SW 1271 (cell line): ENCODE measurements at regions not wholly inside any gene's neighbourhood (a gene's known extent, or its start where the extent isn't known, plus 50 kb on each side); places are given as distances from the start of the nearest gene placed in this dataset.

Source experiments
- DNase-seq, 2 experiments: peaks; one replicate each; lab custom pipeline; 2025; lab: John Stamatoyannopoulos, UW

GRCh38 chr2:189267925-189268579, 88.5 kb upstream of the COL5A2 start:
- DNase-seq: no peak

GRCh38 chr2:189268763-189269162, 89.2 kb upstream of the COL5A2 start:
- no peak for DNase-seq

- DNase-seq: no peak
Measured at GRCh38 chr2:189273734-189274133, 94.2 kb upstream of the COL5A2 start.

GRCh38 chr2:189274361-189274760, 94.8 kb upstream of the COL5A2 start:
- DNase-seq: no peak

- DNase-seq: peak; percentile 46 to 85
Measured at GRCh38 chr2:189276277-189276676, 96.7 kb upstream of the COL5A2 start.

- no peak for DNase-seq
Measured at GRCh38 chr2:189281201-189281600, 101.6 kb upstream of the COL5A2 start.

- no peak for DNase-seq
Measured at GRCh38 chr2:189285349-189285748, 105.8 kb upstream of the COL5A2 start.

GRCh38 chr2:189285962-189286645, 106.5 kb upstream of the COL5A2 start:
- DNase-seq: peak in 1 of 2 experiments; percentile 69

GRCh38 chr2:189287363-189287762, 107.8 kb upstream of the COL5A2 start:
- DNase-seq: no peak

- peak; percentile 24 to 90 for DNase-seq
Measured at GRCh38 chr2:189287982-189288521, 108.5 kb upstream of the COL5A2 start.

GRCh38 chr2:189291460-189291859, 111.9 kb upstream of the COL5A2 start:
- DNase-seq: no peak

GRCh38 chr2:189293164-189293563, 113.6 kb upstream of the COL5A2 start:
- no peak for DNase-seq

- DNase-seq: no peak
Measured at GRCh38 chr2:189297446-189297845, 117.9 kb upstream of the COL5A2 start.

- no peak for DNase-seq
Measured at GRCh38 chr2:189298038-189298437, 118.5 kb upstream of the COL5A2 start.

GRCh38 chr2:189298481-189298880, 118.9 kb upstream of the COL5A2 start:
- DNase-seq: no peak

GRCh38 chr2:189299974-189300373, 120.4 kb upstream of the COL5A2 start:
- no peak for DNase-seq

GRCh38 chr2:189300916-189301315, 121.4 kb upstream of the COL5A2 start:
- DNase-seq: no peak

GRCh38 chr2:189302274-189302948, 122.8 kb upstream of the COL5A2 start:
- no peak for DNase-seq

GRCh38 chr2:189304360-189304759, 124.8 kb upstream of the COL5A2 start:
- DNase-seq: no peak

- no peak for DNase-seq
Measured at GRCh38 chr2:189305291-189305943, 125.9 kb upstream of the COL5A2 start.

- DNase-seq: no peak
Measured at GRCh38 chr2:189306525-189306924, 127.0 kb upstream of the COL5A2 start.

GRCh38 chr2:189308056-189308790, 128.7 kb upstream of the COL5A2 start:
- DNase-seq: no peak
